ENCODE measurements at regions not wholly inside any gene's neighbourhood (a gene's known extent, or its start where the extent isn't known, plus 50 kb on each side); places are given as distances from the start of the nearest gene placed in this dataset.

DNA sequence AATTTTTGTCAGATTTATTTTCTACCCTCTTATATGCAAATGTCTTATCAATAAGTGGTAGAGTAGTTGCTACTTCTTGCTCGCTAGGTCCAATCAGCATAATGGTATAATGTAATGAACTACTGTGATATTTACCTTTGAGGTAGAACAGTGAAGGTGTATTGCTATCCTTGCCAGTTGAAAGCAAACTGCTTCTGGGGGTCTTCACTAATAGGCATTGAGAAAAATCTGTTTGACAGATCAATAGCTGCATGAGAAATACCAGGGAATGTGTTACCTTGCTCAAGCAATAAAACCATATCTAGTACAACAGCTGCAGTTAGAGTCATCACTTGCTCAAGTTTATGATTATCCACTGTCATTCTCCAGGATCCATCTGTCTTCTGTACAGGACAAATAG lies 50.1 kb upstream of the EFEMP1 start:
- no peak for DNase-seq

- no peak for DNase-seq
Measured at GRCh38 chr2:55976681-55977080, 53.1 kb upstream of the EFEMP1 start.

DNA sequence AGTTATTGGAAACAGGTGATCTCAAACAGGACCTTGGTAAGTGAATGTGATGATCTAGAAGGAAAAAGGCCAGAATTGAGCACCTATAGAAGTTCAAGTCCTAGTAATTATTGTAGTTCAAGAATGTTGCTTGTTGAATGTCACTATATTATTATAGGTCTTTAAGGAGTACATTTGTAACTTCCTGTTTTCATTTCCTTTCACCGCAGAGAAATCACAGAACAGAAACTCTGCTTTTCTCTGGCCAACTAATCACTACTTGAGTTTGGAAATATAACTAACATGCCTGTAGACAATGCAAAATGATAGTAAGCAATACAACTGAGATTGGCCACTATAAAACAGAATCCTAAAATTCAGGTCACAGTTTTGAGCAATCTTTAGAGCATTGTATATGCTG lies 61.8 kb upstream of the EFEMP1 start:
- no peak for DNase-seq

- DNase-seq = no peak
Measured at GRCh38 chr2:55986001-55986400, 62.4 kb upstream of the EFEMP1 start.

DNA sequence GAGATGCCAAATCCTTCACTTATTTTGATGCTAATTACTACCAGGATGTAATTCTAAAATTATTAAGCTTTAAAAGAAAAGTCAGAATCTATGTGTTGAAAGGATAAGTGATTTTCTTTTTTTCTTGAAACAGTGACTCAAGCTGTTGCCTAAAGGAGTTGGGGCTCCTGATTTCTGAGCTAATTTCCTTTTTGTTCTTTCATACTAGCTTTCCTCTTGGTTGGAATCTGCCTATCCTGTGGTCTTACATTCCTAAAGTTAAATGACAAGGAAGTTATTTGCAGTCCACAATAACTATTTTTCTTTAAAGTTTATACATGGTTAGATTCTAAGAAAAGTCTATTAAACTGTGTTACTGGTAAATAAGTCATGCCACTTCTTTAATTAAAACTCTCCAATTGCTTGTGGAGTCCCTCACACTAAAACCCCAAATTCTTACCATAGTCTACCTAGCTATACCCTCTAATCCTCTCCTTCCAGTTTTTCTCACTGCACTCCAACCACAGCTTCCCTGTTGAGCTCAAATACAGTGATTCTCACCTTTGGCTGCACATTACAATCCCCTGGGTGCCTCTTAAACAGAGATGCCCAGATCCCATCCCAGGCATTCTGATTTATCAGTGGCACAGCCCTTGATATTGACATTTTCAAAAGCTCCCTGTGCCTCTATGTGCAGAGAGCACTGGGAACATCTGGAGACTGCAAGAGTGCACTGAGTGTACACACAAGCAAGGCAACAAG lies 63.3 kb upstream of the EFEMP1 start:
- no peak for DNase-seq

GRCh38 chr2:55989405-55989804 lies 65.8 kb upstream of the EFEMP1 start:
- no peak for DNase-seq

GRCh38 chr2:55992455-55992854 lies 68.9 kb upstream of the EFEMP1 start:
- no peak for DNase-seq

DNA sequence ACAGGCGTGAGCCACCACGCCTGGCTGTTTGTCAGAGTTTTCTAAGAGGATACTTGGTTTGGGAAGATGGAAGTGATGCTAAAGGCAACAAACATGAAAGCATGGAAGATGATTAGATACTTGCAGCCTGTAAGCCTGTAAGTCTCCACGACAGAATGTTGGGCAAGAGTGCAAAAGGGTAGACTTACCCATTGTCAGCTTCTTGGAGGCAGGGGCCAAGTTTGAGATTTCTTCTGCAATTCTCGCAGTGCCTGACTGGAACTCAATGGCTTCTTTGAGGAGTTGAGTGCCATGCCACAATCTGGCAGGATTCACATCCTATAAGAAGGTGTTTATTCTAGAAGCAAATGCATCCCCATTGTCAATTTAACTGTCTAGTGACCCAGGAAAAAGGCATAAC lies 70.1 kb upstream of the EFEMP1 start:
- no peak for DNase-seq

DNA sequence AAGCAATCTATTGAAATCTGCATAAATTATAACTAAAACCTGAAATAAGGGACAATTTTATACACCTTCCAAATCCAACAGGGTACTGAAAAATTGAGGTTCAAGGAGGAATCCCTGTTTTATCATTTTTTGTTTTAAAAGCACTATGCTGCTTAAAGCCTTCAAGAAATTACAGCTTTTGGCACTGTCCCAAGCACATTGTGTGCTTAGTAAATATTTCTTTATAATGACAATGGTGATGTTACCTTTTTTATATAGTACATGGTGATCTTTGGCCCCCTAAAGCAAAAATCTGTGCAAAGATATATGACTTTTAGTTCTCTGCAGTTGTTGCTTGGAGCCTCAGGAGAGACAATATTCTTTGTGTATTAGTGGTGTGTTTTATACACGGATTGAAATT lies 71.6 kb upstream of the EFEMP1 start:
- no peak for DNase-seq

DNA sequence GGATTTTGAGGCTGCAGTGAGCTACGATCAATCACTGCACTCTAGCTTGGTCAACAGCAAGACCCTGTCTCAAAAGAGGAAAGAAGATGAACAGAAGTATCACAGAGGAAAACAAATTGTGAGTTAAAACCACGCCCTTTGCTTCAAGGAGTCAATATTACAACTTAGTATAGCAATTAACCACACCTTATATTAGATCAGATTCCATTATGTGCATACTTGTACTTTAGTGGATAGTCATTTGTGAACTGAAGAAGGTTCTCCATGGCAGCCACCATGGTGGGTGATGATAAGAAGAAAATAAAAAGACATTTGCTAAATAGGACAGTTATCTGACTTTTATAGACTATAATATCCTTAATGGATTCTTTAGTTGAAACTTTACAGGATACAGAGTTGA lies 72.3 kb upstream of the EFEMP1 start:
- no peak for DNase-seq

DNA sequence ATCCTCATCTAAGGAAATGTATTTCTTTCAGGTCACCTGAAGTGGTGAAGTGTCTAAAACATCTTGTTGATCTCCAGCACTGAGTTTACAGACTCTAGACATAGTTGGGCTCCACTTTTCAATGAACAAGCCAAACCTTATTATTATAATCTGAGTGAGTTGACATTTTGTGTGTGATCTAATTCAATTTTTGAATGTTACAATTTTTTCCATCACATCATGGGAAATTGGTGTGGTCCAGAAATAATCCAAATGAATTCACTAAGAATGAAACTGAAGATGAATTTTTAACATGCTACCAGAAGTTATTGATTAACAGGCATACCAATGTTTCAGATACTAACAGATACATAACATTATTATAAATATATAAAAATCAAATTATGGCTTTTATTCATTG lies 75.6 kb upstream of the EFEMP1 start:
- no peak for DNase-seq

- DNase-seq = no peak
Measured at GRCh38 chr2:55999790-56000189, 76.2 kb upstream of the EFEMP1 start.

DNA sequence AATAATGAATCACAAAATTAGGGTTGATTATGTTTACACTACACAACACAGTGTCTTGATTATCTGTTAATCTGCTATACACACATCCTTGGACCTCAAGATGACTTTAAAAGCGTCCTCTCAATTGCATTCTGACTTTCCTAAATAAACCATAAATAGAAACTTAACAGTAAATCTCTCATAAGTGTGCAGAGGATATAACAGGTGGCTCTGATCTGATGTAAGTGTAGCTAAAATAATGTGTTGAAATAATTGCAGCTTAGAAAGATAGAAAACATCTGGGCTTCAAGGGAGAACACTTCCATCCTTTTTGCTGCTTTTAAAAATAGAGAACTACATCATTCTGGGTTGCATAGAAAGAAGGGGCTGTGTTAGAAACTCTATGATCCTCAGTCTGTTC lies 78.4 kb upstream of the EFEMP1 start:
- no peak for DNase-seq

DNA sequence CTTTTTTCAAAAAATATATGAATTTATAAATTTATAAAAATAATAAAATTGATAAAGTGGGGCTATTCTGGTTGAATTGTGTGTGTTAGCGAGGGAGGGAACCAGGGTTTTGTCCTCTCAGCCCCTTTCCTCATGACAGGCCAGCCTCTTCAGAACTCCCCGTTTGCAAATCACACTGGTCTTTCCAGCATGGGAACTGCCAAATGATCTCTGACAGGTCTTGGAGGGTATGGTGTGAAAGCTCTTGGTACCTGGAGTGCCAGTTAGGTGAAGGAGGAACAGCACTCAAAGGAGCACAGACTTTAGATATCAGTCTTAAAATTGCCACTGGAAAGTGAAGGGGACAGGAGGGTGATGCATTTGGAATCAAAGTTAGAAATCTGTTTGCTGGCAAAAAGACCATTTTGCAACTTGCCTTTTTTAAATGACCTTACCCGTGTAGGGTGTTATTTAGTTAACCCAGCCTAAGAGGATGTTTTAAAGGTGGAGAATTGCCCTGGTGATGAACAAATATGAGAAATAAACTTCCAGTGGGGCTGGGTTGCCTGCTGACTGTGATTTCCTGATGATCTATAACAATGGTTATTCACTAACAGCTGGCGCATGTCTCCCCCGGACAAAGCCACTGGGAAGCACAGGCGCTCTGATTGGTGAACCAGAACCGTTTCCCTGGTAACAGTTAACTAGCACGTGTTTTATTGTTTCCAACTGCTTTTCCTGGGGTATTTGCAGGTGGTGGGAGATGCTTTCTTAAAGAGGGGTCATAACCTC lies 85.3 kb upstream of the EFEMP1 start:
- DNase-seq = peak; percentile 92

DNA sequence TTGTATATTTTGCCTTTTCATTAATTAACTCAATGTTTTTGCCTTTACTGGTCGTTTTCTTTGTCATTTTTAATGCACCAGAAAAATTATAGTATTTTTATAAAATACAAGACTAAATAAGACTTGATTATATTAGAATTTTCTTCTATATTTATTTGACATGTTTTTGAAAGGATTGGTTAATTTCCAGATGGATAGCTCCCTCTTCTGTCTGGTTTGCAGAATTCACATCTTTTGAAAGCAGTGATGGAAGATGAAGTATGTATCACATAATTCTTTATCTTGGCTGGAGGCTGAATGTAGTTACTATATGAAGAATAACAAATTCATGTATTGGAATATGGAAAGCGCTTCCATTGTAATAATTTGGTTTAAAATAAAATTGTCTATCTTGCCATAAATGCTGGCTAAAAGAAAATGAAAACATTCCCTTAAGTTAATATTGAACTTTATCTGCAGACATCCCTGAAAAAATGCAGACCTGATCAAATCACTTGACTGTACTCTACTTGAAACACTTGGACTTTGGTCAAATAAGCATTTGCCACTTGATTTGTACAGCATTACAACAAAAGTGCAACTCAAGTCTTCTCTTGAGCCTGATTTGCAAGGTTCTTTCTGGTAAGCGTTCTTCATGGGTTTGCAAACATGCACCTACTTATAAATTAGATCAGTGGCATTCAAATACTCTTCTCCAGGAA lies 86.3 kb upstream of the EFEMP1 start:
- peak; percentile 73 for DNase-seq

DNA sequence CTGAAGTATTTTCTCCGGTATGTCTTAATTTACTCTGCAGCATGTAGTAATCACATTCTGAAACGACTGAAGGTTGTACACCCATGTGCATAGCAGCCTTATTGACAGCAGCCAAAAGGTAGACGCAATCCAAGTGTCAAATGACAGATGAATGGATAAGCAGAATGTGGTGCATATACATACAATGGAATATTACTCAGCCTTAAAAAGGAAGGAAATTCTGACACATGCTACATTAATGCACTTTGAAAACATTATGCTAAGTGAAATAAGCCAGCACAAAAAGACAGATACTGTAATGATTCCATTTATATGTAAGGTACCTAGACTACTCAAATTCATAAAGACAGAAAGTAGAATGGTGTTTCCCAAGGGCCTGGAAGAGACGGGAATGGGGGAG lies 88.0 kb upstream of the EFEMP1 start:
- no peak for DNase-seq

DNA sequence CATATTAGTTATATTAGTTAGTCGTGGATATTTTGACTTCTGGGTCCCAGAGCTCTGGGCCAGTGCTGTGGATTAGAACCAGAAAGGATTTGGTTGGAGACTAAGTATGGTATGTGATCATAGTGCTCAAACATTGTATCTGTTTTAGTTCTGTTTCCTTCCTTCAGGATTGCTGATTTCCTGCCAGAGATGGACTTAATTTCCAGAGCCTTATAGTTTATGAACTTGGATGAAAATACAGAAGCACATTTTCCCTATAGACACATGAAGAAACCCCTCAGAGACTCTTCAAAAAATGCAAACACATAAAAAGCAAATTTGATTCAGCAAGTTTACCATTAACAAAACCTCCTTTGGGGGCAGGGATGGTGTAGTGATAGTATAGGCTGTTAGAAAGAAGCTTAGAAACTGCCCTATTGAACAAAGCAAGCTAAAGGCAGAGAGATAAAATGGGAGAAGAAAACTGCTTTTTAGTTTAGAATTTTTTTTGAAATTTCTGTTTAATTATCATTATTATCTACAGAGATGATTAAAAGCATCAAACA lies 88.7 kb upstream of the EFEMP1 start:
- no peak for DNase-seq

- no peak for DNase-seq
Measured at GRCh38 chr2:56013475-56013874, 89.9 kb upstream of the EFEMP1 start.

DNA sequence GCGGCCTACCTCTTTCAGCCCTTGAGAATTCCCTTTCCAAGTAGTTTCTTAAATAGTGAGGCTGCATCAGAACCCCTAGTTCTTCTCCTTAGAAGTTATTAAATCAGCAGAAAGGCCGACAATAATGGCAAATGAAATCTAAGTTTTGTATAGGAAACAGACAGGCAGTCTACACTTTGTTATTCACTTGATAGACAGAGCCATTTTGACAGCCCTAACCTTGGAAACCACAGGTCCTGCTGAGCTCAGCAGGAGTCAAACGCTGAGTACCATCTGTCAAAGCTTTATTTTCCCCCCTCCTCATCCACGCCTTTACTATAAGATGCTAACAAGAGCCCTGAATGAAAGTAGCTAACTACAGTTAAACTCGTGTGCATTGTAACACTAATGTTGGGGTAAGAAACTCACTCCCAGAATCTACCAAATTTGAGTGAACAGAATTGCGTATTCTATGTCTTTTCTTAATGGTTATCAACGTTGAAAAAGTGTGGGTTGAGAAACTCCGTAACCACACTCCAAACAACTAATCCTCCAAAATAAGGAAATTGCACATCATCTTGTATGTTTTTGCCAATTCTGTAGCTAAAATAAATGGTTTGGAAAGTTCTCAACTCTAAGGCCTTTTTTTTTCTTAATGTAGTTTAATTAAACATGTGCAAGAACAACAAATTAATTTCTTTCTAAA lies 90.6 kb upstream of the EFEMP1 start:
- DNase-seq = no peak

GRCh38 chr2:56015711-56016115 lies 92.1 kb upstream of the EFEMP1 start:
- DNase-seq = no peak

DNA sequence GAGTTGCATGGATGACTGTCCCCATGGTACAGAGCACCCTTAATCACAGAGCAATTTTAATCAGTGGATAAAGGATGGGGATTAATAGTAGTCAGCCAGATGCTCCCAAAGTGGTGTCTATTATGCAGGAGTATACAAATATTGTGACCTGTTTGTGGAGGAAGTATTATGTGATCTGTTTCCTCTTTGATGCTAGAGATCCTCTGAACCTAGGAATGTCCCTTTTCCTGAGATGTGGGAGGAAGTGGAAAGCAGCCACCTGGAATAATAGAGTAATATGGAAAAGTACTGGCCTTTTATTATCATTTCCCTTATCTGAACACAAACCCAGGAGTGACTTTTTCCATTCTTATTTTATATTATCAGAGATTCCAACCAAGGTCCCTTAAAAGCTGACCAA lies 94.2 kb upstream of the EFEMP1 start:
- DNase-seq = no peak

DNA sequence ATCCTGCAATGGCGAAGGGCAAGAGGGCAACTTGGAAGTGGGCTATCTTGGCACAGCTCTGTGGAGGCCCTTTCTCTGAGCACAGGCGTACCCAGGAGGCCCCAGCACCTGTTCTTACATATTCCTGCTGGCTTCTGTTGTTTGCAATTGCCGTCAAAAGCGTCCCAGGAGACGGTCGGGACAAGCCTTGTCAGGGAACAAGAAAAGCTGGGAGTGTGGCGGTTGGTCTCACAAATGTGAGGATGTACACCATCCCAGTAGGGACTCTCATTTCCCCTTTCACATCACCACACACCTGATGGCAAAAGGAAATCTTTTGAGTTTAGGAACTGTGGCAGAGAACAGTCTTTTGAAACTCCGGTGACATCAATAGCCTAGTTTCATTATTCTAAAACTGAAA lies 94.7 kb upstream of the EFEMP1 start:
- DNase-seq = no peak

- DNase-seq = no peak
Measured at GRCh38 chr2:56021136-56021474, 97.5 kb upstream of the EFEMP1 start.

Data from NCI-H1694 treated with DMSO at 0.1 percent for 48 hours (cell line).